Colon (tissue), 2 donors: ENCODE measurements at regions not wholly inside any gene's neighbourhood (a gene's known extent, or its start where the extent isn't known, plus 50 kb on each side); places are given as distances from the start of the nearest gene placed in this dataset.

ENCODE experiments used
- FAIRE-seq: peaks from 2 replicates; lab custom pipeline; 2012; peaks lifted over from hg19 to GRCh38; lab: Jason Lieb, UNC
- donor health status: control.
- donor health status: control.

- FAIRE-seq = no peak
These were observed 241.7 kb upstream of the MAN1A1 start for GRCh38 chr6:119591235-119591634.

- no peak for FAIRE-seq
These were observed 240.5 kb upstream of the MAN1A1 start for GRCh38 chr6:119590066-119590465.

GRCh38 chr6:119587537-119587936, 238.0 kb upstream of the MAN1A1 start:
- no peak for FAIRE-seq

- no peak for FAIRE-seq
These were observed 236.8 kb upstream of the MAN1A1 start for GRCh38 chr6:119586250-119586882.

- peak; percentile 10 for FAIRE-seq
These were observed 234.5 kb upstream of the MAN1A1 start for GRCh38 chr6:119584088-119584487.

- no peak for FAIRE-seq
These were observed 231.7 kb upstream of the MAN1A1 start for GRCh38 chr6:119581220-119581619.

GRCh38 chr6:119575721-119576120, 226.2 kb upstream of the MAN1A1 start:
- FAIRE-seq = no peak

- no peak for FAIRE-seq
These were observed 219.0 kb upstream of the MAN1A1 start for GRCh38 chr6:119568580-119568979.

- no peak for FAIRE-seq
These were observed 217.1 kb upstream of the MAN1A1 start for GRCh38 chr6:119566546-119567260.

- FAIRE-seq = no peak
These were observed 216.3 kb upstream of the MAN1A1 start for GRCh38 chr6:119565893-119566292.

GRCh38 chr6:119562168-119562567, 212.6 kb upstream of the MAN1A1 start:
- FAIRE-seq = no peak

GRCh38 chr6:119559586-119559985, 210.0 kb upstream of the MAN1A1 start:
- FAIRE-seq = no peak

GRCh38 chr6:119557239-119557638, 207.7 kb upstream of the MAN1A1 start:
- no peak for FAIRE-seq

GRCh38 chr6:119552021-119552420, 202.5 kb upstream of the MAN1A1 start:
- FAIRE-seq = no peak

- no peak for FAIRE-seq
These were observed 197.5 kb upstream of the MAN1A1 start for GRCh38 chr6:119547024-119547423.

GRCh38 chr6:119545245-119545644, 195.7 kb upstream of the MAN1A1 start:
- no peak for FAIRE-seq

- no peak for FAIRE-seq
These were observed 195.0 kb upstream of the MAN1A1 start for GRCh38 chr6:119544325-119545175.

GRCh38 chr6:119543332-119543731, 193.8 kb upstream of the MAN1A1 start:
- FAIRE-seq = no peak

GRCh38 chr6:119542037-119542436, 192.5 kb upstream of the MAN1A1 start:
- no peak for FAIRE-seq

- no peak for FAIRE-seq
These were observed 191.8 kb upstream of the MAN1A1 start for GRCh38 chr6:119541132-119541905.

- FAIRE-seq = no peak
These were observed 190.9 kb upstream of the MAN1A1 start for GRCh38 chr6:119540417-119540816.

- no peak for FAIRE-seq
These were observed 189.6 kb upstream of the MAN1A1 start for GRCh38 chr6:119539066-119539746.
